GM18511 (cell line): ENCODE measurements at regions not wholly inside any gene's neighbourhood (a gene's known extent, or its start where the extent isn't known, plus 50 kb on each side); places are given as distances from the start of the nearest gene placed in this dataset.
A peak's percentile ranks its signal among the peaks of the same experiment; 100 is the strongest.
"Not testable (repeated sequence)": the region's sequence is repeated elsewhere in the genome, so short reads cannot be mapped to it uniquely, and the experiment has no call there.

ENCODE experiments used
- ATAC-seq: cut with Tn5 transposase; IDR thresholded peaks from one replicate; pipeline ENCODE4 v1.9.1; 2021; ENCODE audit warnings: mild to moderate bottlenecking, moderate library complexity; ENCODE audit not compliant: unreplicated experiment

DNA sequence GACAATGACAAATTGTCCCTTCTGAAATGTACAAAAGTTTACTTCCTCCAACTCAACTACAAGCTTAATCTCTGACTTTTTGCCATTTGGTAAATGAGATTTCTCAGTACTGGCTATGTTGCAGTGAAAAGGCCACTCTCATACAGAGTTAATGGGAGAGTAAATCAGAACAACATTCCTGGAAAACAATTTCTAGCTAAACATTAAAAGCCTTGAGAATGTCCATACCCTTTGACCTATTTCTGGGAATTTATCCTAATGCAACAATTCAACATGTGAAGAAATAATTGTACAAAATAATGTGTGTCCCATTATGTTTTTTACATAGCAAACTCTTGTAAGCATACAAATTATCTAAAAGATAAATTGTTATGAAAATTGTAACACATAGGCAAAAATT lies 56.3 kb upstream of the SPEF2 start:
- no peak for ATAC-seq

DNA sequence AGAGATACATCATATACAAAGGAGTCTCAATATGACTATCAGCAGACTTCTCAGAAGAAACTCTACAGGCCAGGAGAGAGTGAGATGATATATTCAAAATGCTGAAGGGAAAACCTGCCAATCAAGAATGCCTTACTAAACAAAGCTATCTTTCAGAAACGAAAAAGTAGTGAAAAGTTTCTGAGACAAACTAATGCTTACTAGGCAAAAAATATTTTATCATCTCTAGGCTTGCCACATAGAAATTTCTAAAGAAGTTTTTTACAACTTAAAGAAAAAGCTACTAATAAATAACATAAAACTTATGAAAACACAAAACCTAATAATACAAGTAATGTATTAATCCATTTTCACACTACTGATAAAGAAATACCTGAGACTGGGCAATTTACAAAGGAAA lies 59.9 kb upstream of the SPEF2 start:
- ATAC-seq: no peak

DNA sequence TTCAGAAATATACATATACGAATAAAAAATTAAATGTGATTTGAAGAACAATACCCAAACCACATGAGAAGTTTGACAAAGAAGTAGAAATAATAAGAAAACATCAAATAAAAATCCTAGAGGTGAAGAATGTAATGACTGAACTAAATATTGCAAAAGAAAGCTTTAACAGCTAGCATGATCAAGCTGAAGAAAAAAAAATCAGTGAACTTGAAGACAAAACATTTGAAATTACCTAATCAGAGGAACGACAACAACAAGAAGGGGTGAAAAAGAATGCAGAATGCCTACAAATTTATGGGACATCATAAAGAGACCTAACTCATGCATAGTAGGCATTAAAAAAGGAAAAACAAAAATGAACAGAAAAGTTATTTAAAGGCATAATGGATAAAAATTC lies 60.5 kb upstream of the SPEF2 start:
- no peak for ATAC-seq

DNA sequence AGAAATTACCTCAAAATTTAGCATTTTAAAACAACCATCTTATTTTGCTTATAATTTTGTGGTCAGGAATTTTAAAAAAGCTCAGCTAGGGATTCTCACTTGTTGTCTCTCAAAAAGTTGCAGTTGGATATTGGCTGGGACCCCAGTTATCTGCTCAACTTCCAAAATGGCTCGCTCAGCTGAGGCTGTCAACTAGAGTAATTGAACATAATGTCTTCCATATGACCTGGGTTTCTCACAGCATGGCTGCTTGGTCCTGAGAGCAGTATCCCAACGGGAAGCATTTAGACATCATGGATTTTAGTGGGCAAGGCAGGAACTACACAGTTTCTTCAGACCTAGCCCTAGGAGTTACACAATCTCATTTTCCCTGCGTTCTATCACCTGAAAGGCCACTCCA lies 63.6 kb upstream of the SPEF2 start:
- ATAC-seq: no peak

DNA sequence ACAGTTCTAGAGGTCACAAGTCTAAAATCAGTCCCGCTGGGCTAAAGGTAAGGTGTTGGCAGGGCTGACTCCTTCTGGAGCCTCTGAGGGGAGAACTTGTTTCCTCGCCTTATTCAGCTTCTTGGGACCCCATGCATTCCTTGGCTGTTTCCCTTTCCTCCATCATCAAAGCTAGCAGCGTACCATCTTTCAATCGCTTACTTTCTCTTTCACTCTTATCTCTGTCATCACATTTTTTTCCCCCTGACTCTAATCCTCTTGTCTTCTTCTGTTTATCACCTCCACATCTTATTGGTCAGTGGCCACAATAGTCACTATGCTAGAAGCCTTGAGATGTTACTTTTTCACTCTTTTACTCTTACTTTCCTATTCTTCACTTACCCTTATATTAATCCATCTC lies 72.5 kb upstream of the SPEF2 start:
- ATAC-seq: no peak

DNA sequence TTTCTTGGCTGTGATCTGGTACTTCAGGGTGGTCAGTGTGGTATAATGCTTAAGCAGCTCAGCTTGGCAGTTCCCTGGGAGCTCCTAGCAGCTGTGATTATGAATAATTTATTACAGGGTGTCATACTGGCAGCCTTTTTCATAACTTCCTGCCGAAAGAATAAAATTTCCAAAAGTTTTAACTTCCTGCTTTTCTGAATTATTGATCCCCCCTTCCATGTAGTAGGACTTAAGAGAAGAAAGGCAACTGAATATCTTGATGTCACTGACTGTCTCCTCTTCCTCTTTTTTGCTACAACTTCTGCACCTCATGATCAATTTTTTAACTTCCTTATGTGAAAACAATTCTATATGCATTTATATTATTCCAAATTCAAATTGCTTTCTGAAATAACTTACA lies 74.3 kb upstream of the SPEF2 start:
- no peak for ATAC-seq

DNA sequence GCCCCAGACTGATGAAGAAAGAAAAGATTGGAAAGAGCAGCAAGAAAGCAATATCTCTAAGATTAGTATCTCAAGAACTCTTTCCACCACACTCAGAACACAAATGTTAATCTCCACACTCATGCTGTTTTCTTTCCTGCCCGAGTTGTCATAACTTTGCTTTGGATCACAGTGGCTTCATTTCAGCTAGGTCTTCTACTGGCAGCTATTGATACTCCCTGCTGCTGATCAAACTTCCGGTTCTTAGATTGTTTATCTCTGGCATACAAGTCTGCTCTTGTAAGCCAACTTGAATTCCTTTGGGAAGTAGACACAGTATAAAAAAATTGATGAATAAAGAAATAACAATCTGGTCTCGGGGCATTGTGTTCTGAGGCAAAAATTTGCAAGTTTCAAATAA lies 77.7 kb upstream of the SPEF2 start:
- ATAC-seq: no peak

DNA sequence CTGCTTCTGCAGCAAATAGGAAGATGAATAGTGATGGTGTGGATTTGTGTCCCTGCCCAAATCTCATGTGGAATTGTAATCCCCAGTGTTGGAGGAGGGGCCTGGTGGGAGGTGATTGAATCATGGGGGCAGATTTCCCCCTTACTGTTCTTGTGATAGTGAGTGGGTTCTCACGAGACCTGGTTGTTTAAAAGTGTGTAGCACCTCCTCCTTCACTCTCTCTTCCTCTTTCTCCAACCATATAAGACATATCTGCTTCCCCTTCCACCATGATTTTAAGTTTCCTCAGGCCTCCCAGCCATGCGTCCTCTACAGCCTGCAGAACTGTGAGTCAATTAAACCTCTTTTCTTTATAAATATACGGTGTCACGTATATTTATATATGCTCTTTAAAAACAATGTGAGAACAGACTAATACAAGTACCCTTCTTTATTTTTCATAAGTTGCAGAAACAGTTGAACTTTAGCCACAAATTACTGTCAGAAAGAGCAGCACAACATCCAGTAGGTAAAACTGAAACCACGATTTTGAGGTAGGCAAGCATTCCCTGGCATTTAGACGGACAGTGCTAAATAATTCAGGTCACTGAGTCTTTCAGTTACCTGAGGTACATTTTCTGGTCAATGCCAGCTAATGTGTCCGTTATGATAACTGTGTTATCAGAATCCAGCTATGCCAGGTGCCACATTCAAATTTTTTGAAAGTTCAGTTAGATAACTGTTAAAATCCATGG lies 79.3 kb upstream of the SPEF2 start:
- no peak for ATAC-seq

DNA sequence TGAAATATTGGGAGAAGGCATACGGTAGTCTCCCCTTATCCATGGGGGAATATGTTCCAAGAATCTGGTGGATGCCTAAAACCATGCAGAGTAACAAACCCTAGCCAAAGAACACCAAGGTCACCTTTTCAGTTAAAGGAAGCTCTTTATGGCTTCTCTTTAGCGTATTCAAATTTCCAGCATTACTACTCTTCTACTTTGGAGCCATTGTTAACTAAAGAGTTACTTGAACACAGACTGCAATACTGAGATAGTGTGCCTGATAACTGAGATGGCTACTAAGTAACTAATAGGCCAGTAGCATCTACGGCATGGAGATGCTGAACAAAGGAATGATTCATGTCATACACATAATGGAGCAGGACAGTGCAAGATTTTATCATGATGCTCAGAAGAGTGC lies 84.5 kb upstream of the SPEF2 start:
- no peak for ATAC-seq

DNA sequence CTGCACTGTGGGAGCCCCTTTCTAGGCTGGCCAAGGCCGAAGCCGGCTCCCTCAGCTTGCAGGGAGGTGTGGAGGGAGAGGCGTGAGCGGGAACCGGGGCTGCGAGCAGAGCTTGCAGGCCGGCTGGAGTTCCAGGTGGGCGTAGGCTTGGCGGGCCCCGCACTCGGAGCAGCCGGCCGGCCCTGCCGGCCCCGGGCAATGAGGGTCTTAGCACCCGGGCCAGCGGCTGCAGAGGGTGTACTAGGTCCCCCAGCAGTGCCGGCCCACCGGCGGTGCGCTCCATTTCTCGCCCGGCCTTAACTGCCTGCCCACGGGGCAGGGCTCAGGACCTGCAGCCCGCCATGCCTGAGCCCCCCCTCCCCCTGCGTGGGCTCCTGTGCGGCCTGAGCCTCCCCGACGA lies 86.1 kb upstream of the SPEF2 start:
- not testable (repeated sequence) for ATAC-seq

DNA sequence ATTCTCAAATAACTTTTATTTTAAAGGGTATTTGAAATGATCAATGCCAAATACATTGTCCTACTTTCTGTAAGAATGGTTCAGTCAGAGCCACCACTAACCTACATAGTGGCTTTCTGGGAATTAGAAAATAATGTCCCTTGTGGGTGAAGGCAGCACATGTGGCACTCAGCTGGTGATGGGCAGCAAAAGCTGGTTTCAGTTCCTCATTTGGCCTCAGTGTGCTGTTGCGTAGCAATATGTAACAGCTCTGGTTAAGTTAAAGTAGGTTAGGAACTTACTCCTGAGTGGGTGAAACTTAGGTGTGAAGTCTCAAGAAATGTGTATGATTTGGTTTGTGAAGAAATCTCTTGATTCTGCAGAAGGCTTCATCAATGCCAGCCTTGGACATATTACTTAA lies 99.6 kb upstream of the SPEF2 start:
- peak; percentile 100 for ATAC-seq

DNA sequence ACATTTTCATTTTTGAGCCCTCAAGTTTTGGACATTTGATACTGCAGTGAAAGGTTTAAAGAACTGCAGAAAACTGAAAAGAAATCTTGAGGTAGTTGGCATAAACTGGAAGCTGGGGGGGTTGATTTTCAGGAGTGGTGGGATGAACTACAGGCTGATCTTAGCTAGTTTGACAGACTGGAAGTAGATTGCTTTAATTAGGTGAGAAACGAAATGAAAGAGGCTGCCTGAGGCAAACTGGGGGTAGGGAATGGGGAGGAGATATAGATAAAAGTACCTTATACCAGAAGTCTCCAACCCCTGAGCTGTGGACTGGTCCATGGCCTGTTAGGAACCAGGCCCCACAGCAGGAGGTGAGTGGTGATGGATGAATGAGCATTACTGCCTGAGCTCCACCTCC lies 101.4 kb upstream of the SPEF2 start:
- no peak for ATAC-seq

DNA sequence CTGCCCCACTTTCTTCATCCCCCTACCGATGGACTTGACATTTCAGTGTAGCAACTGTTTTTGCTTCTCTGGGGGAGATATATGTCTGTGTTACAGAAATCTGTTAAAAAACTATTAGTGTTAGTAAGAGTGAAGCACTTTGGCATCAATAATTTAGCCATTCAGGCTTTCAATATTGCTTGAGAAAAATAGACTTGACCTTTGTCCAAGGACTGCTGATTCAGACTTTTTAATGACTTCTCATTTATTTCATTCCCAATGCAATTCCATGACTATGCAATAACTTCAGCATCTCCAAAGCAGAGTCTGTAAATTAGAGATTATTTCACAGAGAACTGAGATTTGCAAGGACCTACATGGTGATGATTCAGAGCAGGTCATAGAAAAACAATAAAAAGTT lies 104.1 kb upstream of the SPEF2 start:
- no peak for ATAC-seq

DNA sequence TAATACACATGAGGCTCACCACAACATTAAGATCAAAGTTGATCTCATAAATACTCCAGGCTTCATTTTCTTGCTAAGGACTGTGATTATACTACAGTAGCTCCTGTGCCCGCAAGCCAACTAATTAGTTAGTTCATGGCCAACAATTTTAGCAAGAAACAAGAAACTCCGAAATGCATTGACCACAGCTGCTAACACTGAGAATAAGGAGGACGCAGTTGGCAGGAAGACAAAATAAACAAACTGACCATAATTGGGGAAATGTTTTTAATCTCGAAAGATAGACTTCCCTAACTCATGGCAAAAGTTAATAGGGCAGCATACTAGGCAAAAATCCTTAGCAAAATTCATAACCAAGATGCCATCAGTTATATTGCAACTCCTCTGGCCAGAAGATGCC lies 115.5 kb upstream of the SPEF2 start:
- ATAC-seq: no peak

DNA sequence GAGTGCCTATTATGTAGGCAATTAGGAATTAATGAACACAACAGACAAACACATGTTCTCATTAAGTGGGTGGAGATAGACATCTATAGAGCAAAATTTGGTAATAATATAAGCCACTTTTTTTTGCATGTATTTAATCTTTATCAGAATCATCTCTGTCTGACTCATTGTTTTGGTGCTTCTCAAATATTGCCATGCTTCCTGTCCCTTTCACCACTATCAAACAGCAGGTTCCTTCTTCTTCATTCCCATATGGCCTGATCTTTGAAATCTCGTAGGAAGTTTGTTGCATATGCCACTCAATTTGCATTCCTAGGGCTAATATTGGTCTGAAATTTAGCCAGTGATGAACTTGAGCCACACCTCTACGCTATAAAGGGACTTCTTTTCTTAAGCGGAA lies 128.9 kb upstream of the SPEF2 start:
- ATAC-seq: no peak

DNA sequence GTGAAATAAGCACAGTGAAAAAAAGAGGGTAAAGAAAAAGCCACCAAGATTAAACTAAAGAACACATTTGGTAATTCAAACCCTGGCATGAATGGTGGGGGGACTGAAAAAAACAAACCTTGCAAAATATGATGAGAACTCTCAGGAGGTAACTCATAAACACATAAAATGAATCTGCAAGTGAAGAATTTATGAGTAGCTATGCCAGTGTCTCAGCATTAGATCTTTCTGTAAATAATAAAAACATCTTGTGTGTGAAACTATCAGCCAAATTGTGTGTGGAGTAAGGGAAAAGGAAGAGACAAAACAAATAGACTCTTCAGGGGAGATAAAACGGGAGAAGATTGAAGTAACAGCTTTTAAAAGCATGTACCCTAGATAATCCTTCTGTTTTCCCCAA lies 129.6 kb upstream of the SPEF2 start:
- no peak for ATAC-seq

DNA sequence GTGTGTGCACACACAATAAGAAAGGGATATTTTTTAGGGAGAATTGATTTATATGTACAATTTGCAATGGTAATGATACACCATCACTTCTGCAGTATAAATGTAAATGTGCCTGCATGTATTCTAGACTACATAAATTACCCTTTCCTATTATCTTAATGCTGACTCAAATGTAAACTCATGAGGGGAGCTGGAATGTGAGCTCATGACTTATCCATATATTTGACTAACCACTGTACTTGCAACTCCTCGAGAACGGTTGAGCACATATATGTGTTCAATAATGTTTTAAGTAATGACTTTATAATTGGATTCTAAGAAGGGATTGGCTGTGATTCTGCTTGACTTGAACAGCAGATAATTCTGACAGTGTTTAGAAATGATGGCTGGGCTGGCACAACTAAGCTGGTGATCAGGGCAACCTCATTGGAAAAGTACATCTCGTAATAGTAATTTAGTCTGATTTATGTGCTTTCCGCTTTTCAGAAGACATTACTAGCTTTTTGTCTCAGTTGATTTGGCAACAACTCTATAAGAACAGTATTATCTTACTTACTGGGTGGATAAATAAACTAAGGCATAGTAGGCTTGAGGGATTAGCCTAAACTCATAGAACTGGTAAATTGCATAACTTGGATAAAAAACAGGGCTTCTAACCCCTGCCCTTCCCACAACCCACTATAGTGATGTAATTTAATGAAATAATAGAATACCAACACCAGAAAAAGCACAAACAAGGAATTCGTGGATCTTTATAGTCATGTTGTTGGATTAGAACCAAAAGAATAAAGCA lies 130.2 kb upstream of the SPEF2 start:
- ATAC-seq: no peak

DNA sequence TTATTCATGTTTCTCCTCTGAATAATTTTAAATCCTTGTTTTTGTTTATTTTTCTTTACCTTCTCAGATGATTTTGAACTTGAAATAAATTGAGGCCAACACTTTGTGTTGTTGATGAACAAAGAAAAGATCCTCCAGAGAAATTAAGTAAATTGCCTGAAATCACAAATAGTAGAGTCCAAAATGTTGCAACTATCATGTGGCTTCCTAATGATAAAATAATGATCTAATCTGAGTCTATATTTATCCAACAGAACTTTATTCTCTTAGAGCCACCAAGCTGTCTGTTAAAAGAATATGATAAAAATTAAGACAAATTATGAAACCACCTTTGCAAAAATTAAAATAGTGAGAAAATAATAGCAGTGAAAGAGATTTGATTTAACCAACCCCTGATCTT lies 132.2 kb upstream of the SPEF2 start:
- no peak for ATAC-seq

DNA sequence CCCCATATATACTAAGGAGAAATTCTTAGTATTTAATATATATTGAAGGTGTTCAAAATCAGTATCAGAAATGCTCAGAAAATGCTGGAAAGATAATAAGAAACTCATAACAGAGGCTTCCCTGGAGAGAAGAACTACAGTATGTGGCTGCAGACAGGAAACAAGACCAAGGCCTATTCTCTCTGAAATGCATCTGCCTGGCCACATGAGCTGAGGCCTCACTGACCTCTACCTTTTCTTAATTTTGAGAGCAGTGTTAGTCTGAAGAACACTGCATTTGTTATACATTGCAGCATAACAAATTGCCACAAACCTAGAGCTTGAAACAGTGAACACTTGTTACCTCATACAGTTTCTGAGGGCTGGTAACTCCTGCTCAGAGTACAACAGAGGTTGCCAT lies 133.4 kb upstream of the SPEF2 start:
- ATAC-seq: peak; percentile 55

DNA sequence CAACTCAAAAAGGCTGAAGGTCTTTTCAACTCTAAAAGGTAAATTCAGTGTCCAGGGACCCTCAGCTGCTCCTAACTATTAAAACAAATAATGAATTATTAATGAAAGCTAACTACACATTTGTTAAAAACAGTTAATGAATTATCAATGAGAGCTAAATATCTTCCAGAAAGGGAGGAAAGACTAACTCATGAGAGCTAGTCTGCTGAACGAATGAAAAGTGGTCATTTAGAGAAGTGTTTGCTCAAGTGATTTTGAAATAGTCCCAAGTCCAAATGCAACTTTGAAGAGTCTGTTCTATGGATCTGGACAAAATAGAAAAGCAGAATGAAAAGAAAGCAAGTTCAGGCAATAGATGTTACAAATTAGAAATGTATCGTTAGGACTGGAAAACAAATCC lies 133.9 kb upstream of the SPEF2 start:
- ATAC-seq: peak; percentile 46

DNA sequence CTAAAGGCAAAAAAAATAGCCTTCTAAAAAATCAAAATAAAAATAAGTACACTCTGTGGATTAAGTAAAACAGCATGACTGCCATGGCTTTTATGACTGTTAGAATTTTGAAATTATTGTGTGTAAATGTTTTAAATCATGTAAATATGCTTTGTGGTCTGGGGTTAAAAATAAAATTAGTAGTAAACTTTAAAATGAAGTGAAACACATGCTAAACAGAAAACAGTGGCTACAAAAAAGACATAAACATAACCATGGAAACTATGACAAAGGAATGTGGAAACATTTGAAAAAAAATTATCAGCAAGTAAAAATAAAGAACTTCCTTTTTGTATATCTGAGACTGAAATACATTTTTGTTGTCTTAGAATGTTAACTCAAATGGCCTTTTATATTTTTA lies 134.5 kb upstream of the SPEF2 start:
- no peak for ATAC-seq

DNA sequence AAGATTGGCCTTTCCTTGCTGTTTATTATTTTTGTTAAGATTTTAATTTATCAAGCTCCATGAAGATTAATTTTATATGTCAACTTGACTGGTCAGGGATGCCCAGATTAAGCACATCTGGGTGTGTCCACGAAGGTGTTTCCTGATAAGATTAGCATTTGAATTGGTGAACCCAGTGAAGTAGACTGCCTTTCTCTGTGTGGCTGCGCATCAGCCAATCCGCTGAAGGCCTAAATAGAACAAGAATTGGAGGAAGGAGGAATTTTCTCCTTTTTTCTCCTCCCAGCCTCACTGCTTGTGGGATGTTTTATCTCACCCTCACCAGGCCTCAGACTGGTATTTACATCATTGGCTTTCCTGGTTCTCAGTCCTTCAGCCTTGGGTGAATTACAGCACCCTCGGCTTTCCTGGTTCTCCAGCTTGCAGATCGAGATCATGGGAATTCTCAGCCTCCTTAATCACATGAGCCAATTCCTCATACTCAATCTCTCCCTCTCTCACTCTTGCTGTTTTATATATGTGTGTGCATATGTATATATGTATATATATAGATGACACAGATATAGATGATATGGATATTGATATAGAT lies 135.4 kb upstream of the SPEF2 start:
- ATAC-seq: no peak
